ENCODE measurements at regions not wholly inside any gene's neighbourhood (a gene's known extent, or its start where the extent isn't known, plus 50 kb on each side); places are given as distances from the start of the nearest gene placed in this dataset.

DNA sequence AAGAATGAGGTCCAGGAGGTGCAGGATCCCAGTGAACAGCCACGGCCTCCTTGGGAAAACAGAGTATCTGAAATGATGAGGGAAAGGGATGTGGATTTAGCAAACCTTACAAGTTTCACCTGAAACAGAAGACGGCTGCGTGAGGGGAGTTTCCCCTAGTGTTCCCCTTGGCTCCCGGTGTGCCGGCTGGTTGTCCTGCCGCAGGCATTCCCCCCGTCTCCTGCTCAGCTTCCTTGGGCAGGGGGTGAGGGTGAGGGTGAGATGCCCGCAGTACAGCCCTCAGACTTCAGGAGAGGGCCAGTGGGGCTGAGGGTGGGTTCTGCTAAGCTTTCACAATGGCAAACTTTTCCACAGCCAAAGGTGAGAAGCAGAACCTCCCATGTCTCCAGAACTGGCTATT, 201.1 kb upstream of the SOX1 start:
- TF ChIP-seq POLR2AphosphoS5 (IDR thresholded peaks at IDR 0.05; ENCODE audit: low read depth, low read length): no peak
- no peak for TF ChIP-seq POLR2A (IDR thresholded peaks at IDR 0.05; ENCODE audit: low read depth, low read length)
- TF ChIP-seq SPI1 (IDR thresholded peaks at IDR 0.05; ENCODE audit: low read depth, low read length): no peak
- no peak for TF ChIP-seq TAF1 (IDR thresholded peaks at IDR 0.05; ENCODE audit: low read depth, low read length)
- no peak for TF ChIP-seq PAX5 (IDR thresholded peaks at IDR 0.05; ENCODE audit: insufficient read depth, low read length, severe bottlenecking)

All from GM12891 (cell line).